NOMO-1 (cell line): ENCODE measurements at regions not wholly inside any gene's neighbourhood (a gene's known extent, or its start where the extent isn't known, plus 50 kb on each side); places are given as distances from the start of the nearest gene placed in this dataset.

Experiments
- DNase-seq, 2 experiments: peaks; one replicate each; lab custom pipeline; 2025; ENCODE audit not compliant: unreplicated experiment in 2 of 2; lab: John Stamatoyannopoulos, UW

DNA sequence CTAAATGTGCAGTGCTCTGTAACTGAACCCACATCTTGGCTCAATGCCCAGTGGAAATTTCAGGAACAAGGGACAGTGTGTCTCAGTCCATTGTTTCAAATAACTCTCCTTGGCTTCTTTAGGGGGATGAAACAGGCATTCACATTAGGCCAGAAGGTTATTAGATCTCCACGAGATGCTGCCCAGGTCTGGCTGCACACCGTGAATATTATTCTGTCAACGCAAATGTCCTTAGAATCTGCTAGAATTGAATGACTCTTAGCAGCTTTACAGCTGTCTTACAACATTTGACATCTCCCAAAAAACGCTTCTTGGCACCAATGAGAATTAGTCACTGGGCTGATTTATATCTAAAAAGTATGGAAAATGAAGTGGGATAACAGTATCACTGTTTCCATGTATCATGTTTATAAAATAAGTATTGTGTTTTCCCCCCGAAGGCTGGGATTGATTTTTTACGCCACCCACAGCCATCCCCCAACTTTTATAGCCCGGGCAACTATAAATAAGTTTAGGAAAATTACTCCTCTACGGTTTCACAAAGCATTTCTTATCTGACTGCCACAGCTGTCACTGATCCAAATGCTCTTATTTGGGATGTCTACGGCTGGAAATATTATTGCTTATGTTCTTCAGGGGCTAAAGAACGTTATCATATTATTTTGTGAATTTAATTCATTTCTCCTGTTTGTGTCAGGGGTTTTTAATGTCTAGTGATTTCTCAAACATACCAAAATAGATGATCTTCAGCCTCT lies 559.7 kb upstream of the FAT1 start:
- DNase-seq = no peak

DNA sequence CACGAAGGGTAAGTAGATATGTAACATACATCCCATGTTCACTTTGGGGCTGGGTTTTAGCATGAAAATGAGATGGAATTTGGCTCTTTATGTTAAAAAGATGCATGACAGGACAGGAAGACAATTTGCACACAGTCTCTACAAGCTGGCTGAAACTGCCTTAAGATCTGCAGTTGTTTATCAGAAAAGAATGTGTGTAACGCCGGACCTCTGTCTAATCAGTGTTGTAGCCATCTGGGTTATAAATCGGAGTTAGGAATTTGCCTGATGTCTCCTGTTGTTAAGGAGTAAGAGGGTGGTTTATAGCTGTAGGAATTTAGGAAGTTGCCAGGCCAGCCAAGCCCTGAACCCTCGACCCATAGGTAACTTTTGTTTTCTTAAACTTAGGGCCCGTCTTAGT lies 562.9 kb upstream of the FAT1 start:
- DNase-seq = no peak

DNA sequence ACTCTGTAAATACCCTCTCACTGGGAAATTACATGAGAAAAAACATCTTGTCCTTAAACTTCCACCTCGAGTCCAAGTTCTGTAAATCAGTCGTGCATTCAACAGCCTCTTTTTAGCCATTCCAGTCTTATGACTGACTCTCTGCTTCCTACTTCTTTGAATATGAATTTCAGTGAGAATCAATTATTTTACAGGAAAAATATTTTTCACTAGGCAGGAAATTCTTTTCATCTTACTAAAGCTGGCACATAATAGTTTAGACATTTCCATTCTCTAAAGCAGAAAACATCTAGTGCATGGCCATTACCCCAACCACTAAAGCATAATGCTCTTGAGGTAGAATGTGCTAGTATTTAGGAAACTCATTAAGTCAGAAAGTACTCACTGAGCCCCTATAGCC lies 565.7 kb upstream of the FAT1 start:
- no peak for DNase-seq

DNA sequence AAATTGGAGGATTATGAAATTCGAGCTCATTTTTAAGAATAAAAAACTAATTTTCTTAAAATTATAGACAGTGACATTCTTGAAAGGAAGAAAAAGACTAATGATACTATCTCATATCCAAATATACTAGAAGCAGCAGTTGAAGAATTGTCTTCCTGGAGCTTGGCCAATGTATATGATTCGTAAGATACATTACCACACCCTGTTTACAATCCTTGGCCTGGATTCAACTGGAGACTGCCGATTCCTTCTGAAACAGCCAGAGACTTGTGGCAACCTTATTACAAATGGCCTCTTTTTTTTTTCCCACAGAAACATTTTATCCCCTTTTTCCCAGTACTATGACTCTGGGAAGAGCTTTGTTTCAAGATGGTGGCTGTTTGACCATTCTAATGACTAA lies 571.2 kb upstream of the FAT1 start:
- no peak for DNase-seq

DNA sequence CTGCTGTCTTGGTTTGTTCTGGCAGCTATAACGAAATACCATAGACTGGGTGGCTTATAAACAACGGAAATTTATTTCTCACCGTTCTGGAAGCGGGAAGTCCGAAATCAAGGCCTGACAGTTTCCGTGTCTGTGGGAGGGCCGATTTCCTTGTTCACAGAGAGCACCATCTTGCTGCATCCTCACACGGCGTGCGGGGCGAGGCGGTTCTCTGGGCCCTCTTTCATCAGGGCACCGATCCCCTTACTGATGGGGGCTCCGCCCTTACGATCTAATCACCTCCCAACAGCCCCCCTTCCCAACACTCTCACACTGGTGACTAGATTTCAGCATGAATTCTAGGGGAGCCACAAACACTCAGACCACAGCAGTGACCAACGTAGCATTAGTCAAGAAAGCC lies 578.3 kb upstream of the FAT1 start:
- no peak for DNase-seq

DNA sequence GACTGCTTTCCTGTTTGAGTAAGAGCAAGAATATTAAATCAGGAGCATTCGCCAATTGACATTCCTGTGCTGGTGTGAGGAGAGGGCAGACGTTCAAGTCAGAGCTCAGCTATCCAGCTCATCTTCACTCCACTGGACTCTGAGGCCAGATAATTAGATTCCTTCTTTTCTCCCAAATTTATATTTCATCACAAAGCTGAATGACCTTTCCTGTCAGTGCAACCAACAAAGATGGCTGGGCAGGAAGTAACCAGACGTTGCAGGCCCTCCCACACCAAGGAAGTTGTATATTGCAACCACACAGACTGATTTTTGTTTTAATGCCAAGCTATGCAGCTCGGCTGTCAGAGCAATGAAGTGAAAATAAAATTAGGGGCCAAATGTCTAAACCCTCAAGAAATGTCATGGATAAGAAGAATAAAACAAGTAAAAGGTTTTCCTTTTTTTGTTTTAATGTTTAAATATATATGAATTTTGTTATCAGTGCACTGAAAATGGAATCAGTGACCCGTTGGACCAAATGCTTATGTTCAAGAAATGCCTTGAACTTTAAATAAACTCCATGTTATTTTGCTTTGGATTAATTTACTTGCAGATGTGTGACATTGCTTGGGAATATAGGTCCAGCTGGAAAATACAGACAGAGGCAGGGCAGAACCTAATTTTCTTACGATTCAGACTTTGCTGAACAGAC lies 578.9 kb upstream of the FAT1 start:
- no peak for DNase-seq

DNA sequence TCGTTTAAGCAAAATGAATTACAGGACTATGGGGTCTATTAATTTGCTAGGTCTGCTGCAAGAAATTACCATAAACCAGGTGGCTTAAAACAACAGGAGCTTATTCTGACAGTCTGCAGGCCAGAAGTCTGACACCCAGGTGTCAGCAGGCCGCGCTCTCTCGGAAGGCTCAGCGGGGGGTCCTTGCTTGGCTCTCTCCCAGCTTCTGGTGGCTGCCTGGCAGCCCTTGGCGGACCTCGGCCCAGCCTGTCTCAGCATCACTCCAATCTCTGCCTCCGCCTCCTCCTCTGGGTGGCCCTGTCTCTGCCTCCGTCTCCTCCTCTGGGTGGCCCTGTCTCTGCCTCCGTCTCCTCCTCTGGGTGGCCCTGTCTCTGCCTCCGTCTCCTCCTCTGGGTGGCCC lies 580.5 kb upstream of the FAT1 start:
- DNase-seq = no peak

DNA sequence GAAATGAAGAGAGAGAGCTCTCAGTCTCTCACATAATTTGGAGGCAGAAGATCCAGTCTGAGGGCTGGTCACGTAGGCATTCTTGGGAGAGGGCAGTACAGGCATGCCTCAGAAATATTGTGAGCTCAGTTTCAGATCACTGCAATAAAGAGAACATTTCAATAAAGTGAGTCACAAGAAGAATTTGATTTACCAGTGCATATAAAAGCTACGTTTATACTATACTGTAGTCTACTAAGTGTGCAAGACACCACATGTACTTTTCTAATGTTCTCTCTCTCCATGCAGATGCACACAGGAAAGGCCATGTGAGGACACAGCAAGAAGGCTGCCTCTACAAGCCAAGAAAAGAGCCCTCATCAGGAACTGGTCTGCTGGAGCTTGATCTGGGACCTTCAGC lies 583.5 kb upstream of the FAT1 start:
- DNase-seq = no peak

DNA sequence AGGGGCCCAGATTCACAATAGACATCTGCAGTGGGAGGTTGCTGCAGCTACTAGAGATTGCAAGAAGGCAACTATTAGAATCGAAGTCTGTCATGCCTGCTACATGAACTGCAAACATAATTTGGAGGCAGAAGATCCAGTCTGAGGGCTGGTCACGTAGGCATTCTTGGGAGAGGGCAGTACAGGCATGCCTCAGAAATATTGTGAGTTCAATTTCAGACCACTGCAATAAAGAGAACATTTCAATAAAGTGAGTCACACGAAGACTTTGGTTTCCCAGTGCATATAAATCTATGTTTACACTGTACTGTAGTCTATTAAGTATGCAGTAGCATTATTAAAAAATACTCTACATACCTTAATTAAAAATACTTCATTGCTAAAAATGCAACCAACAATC lies 585.8 kb upstream of the FAT1 start:
- no peak for DNase-seq

DNA sequence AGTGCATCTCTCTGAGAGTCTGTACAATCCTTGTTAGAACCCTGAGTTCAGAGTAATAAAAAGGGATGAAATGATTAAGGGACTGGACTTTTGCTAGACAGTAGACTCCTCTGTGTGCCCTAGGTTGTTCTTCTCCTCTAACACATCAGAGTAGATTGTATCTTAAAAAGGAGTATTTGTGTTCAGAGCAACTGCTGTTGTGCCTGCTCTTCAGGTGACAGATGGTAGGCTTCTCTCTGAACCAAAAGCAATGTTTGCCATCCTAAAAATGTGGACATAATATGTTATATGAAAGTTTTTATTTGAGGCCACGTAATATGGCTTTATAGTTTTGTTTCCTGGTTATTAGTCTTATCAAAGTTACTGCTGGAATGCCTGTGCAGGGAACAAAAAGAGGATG lies 588.6 kb upstream of the FAT1 start:
- no peak for DNase-seq

DNA sequence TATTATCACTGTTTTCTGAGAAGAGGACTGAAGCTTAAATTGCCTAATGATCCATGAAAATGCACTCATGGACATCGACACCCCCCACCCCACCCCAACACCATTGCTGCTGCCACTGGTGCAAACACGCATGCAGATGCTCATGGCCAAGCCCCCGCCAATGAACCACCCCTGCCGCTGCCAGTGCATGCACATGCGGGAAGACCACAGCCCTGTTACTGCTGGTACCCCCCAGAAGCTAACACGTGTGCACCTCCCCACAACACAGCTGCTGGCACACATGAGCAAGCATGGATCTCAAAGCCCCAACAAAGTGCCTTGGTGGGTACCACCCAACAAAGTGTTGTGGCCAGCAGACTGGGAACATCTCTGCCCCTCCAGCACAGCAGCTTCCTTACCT lies 594.1 kb upstream of the FAT1 start:
- DNase-seq = no peak

DNA sequence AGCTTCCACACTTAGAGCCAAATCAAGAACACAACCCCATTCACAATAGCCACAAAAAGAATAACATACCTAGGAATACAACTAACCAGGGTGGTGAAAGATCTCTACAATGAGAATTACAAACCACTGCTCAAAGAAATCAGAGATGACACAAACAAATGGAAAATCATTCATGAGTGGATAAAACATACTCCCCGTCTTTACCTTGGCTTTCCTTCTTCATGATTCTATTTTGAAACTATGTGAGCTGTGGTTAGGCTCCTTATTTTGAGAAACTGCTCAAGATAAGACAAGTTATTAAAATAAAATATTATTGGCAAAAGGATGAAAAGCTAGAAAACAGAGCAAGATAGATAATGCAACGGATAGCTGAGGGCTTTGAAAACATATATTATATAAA lies 598.1 kb upstream of the FAT1 start:
- no peak for DNase-seq

DNA sequence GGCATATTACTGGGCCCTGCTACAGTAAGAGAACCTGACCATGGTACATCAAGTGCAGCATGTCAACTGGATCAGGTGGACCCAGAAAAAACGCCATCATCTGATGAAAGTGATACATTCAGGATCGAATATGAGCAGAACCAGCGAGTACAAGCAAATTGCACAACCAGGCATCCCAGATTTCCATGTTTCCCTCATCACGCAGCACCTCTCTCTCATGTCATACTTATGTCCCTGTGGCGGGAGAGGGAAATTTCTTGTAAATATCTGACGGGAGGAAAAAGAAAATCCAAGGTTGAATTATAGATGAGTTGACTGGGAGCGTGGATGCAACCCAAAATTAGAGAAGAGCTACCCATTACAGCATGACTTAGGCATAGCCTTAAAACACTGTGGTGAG lies 608.5 kb upstream of the FAT1 start:
- no peak for DNase-seq

DNA sequence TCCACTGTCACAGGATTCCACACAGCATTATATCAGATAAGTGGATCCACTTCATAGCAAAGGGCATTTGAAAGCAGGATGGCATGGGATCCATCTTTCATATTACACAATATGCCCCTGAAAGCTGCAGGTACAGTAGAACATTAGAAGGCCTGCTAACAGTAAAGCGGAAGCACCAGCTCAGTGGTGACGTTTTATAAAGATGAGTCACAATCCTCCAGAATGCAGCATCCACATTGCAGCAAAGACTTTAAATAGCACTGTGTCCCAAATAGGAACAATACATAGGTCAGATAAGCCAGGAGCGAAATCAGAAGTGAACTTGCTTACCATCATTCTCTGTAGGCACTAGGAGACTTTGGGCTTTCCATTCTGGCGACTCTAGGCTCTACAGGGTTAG lies 609.5 kb upstream of the FAT1 start:
- DNase-seq = no peak

DNA sequence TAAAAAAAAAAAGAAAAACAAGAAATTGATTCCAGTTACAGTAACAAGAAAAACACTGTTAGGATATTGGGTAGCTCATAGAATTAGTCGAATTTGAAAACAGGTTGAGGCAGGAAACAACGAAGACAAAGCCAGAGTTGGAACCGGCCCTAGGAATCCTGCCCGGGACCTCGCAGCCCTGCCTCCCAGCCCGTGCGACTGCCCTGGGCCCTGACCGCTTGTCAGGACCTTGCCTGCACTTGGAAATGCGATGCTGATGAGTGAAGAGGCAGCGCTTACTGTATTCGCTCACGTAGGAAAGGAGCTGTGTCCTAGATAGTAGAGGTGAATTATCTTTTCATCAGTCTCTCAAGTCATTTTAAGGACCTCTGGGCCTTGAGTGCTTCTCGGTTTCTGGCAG lies 611.7 kb upstream of the FAT1 start:
- no peak for DNase-seq

DNA sequence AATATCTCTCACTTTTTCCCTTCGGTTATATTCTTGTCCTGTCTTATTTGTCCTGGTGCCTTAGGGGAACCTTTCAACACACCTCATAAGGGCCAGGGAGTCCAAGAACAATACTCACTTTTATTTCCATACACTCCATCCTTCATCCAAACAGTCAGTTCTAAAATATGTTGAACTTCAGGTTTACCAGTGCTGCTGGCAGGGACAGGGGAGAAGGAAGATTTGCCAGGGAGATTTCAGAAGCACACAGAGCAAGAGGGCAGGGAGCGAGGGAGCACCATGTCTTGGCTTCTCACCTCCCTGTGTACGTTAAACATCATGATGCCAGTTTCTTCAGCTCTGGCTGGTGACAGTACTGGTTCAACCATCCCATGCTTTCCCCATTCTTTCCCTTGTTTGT lies 631.1 kb upstream of the FAT1 start:
- DNase-seq = no peak

DNA sequence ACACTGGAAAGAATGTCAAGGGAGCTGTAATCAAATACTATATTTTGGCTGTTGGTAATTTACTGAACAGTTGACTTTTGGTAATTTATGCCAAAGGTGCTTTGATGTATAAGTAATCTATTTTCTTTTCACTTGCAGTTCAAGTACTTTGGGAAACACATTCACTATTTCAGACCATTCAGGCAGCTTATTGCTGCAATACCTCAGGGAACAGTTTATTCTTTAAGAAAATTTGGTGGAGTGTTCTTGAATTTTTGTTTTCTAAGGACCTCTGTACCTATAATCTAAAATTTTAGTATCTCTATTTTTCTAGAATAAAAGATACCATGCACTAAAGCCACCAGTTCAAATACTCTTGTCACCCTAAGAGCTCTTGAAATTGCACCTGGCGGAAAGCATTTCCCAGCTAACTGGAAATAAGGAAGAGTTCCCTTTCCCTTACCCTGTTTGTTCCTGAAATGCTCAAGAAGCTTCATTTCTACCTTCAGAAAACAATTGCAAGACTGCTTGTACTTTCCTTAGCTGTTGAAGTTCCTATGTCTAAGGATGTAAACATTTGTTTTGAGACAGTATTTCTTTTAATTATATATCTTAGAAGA lies 633.5 kb upstream of the FAT1 start:
- no peak for DNase-seq

DNA sequence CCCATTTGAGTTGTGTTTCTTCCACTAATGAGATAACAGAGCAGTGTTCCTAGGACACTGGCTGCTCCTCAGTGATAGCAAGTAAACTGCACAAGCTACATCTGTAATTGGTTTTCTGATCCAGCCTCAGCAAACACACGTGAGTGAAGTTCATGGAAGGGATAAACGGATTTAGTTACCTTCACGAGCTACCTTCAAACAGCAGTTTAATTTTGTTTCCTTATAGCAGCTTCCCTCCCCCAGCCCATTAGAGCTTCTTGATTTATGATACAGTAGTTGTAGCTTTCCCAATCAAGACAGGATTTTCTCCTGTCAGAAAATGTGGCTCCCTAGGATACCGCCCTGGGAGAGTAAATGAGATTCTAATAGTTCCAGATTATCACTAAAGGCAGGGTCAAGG lies 634.2 kb upstream of the FAT1 start:
- no peak for DNase-seq

DNA sequence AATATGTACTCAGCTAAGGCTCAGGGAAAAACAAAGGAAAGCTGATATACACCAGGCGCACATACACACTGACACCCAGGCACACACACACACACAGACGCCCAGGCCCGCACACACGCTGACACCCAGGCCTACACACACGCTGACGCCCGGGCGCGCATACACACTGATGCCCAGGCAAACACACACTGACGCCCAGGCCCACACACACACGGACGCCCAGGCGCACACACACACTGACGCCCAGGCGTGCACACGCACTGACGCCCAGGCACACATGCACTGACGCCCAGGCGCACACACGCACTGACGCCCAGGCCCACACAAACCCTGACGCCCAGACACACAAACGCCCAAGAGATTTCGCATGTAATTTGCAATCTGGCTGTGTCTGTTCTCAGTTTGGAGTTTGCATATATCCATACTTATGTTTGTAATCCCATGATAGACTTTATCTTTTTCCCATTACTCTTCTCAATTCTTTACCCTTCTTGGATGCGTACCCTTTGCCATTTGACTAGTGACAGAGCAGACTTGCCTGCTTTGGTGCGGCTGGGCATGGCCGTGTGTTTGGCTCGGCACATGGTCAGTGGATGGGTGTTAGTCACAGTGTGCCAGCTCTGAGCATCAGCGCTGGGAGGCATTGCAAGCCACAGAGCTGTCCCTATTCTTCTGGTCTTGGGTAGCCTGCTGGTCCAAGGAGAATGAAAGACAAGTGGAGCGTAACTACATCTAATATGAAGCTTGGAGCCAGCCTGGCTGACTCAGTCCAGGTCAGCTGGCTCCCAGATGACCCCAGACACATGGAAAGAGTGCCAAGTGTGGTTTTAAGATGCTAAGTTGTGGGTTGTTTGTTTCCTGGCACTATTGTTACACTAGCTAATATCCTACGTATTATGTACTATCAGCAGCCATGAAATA lies 632.4 kb upstream of the ZFP42 start:
- DNase-seq = no peak

DNA sequence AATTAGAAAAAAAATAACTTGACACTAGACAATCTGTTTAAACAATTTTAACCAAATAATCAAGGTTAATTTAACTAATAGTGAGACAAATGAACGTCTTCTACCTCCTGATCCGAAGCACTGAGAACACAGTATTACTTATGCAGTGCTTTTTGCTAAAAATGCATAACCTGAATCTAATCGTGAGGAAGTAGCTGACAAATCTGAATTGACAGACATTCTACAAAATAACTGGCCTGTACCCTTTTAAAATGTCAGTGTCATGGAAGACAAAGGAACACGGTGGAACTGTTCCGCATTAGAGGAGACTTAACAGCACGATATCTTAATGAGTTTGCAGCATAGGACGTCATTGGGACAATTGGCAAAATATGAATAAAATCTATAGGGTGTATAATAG lies 631.2 kb upstream of the ZFP42 start:
- DNase-seq = no peak

DNA sequence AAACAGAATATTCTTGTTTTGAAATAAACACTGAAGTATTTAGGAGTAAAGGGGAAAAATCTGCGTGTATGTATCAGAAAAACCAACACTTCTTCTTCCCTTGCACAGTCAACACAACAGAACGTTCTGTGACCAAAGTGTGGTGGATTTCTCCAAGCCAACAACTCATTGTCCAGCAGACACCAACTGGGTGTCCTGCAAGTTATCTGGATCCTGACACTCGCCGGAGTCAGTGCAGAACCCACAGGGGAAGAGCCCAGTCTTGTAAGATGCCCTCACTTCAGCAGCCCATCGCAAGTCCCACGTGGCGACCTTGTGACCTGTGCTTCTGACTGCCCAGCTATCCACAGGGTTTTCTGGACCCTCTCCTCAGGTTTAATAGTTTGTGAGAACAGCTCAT lies 630.7 kb upstream of the ZFP42 start:
- no peak for DNase-seq
